ENCODE measurements at regions not wholly inside any gene's neighbourhood (a gene's known extent, or its start where the extent isn't known, plus 50 kb on each side); places are given as distances from the start of the nearest gene placed in this dataset.

- H3K36me3 ChIP-seq (ENCODE audit: control insufficient read depth in 4 of 4, insufficient read depth in 3 of 4, low read depth in 1 of 4, low read length in 3 of 4), result no peaks in the 10 kb centered on the region
- H3K4me1 ChIP-seq (ENCODE audit: control insufficient read depth in 4 of 4, insufficient read depth in 4 of 4, low read length in 3 of 4), result no peaks in the 10 kb centered on the region
- no peaks in the 10 kb centered on the region for H3K27me3 ChIP-seq (ENCODE audit: control insufficient read depth in 4 of 4, insufficient read depth in 4 of 4, low read length in 3 of 4)
- H3K9me3 ChIP-seq (ENCODE audit: control insufficient read depth in 4 of 4, low read length in 3 of 4), result no peaks in the 10 kb centered on the region
- H3K27ac ChIP-seq (ENCODE audit: low read depth in 1 of 2, low read length in 2 of 2), result no peak overlapping the region
- H3K9ac ChIP-seq (ENCODE audit: low read depth in 1 of 2, low read length in 2 of 2), result no peak overlapping the region
- whole genome bisulfite sequencing, result 69% methylated on average over 4 of the region's 4 CpGs
- TF ChIP-seq SP1 (IDR thresholded peaks at IDR 0.05), result no peak
- no peak for TF ChIP-seq RXRA (IDR thresholded peaks at IDR 0.05)
- TF ChIP-seq FOXA2 (IDR thresholded peaks at IDR 0.05), result no peak
- no peak for TF ChIP-seq ATF3 (IDR thresholded peaks at IDR 0.05)
- TF ChIP-seq FOXA1 (IDR thresholded peaks at IDR 0.05), result no peak
- TF ChIP-seq RAD21 (IDR thresholded peaks at IDR 0.05), result no peak
- no peak for TF ChIP-seq REST (IDR thresholded peaks at IDR 0.05)
- no peak for TF ChIP-seq ZBTB33 (IDR thresholded peaks at IDR 0.05)
- no peak for TF ChIP-seq TAF1 (conservative IDR thresholded peaks at IDR 0.05)
- no peak overlapping the region for H3K4me3 ChIP-seq (ENCODE audit: low read depth in 1 of 3, low read length in 3 of 3)
- DNase-seq (ENCODE audit: low spot score), result no peak
These were observed 481.7 kb downstream of the GBE1 start for GRCh38 chr3:81279481-81280379.

- no peak overlapping the region for H3K4me3 ChIP-seq (ENCODE audit: low read depth in 1 of 3, low read length in 3 of 3)
- H3K9me3 ChIP-seq (ENCODE audit: control insufficient read depth in 4 of 4, low read length in 3 of 4), result no peaks in the 10 kb centered on the region
- DNase-seq (ENCODE audit: low spot score), result no peak
- no peaks in the 10 kb centered on the region for H3K27me3 ChIP-seq (ENCODE audit: control insufficient read depth in 4 of 4, insufficient read depth in 4 of 4, low read length in 3 of 4)
- no peaks in the 10 kb centered on the region for H3K36me3 ChIP-seq (ENCODE audit: control insufficient read depth in 4 of 4, insufficient read depth in 3 of 4, low read depth in 1 of 4, low read length in 3 of 4)
- no peak overlapping the region for H3K9ac ChIP-seq (ENCODE audit: low read depth in 1 of 2, low read length in 2 of 2)
- no peak overlapping the region for H3K27ac ChIP-seq (ENCODE audit: low read depth in 1 of 2, low read length in 2 of 2)
- TF ChIP-seq HNF4G (IDR thresholded peaks at IDR 0.05), result no peak
- TF ChIP-seq FOXA1 (IDR thresholded peaks at IDR 0.05), result no peak
- no peak for TF ChIP-seq JUND (IDR thresholded peaks at IDR 0.05)
- no peak for TF ChIP-seq RAD21 (IDR thresholded peaks at IDR 0.05)
- no peaks in the 10 kb centered on the region for H3K4me1 ChIP-seq (ENCODE audit: control insufficient read depth in 4 of 4, insufficient read depth in 4 of 4, low read length in 3 of 4)
These were observed 483.6 kb downstream of the GBE1 start for GRCh38 chr3:81277853-81278252.

GRCh38 chr3:81274671-81275070 is 486.8 kb downstream of the GBE1 start:
- Histone ChIP-seq H3K4me1 (ENCODE audit: control insufficient read depth in 4 of 4, insufficient read depth in 4 of 4, low read length in 3 of 4) (no peaks in the 10 kb centered on the region), H3K9ac (ENCODE audit: low read depth in 1 of 2, low read length in 2 of 2) (no peak overlapping the region), H3K36me3 (ENCODE audit: control insufficient read depth in 4 of 4, insufficient read depth in 3 of 4, low read depth in 1 of 4, low read length in 3 of 4) (no peaks in the 10 kb centered on the region), H3K27ac (ENCODE audit: low read depth in 1 of 2, low read length in 2 of 2) (no peak overlapping the region), H3K9me3 (ENCODE audit: control insufficient read depth in 4 of 4, low read length in 3 of 4) (no peaks in the 10 kb centered on the region), H3K27me3 (ENCODE audit: control insufficient read depth in 4 of 4, insufficient read depth in 4 of 4, low read length in 3 of 4) (no peaks in the 10 kb centered on the region), H3K4me3 (ENCODE audit: low read depth in 1 of 3, low read length in 3 of 3) (no peak overlapping the region)
- no peak for DNase-seq (ENCODE audit: low spot score)
- 69% methylated on average over 2 of the region's 2 CpGs for WGBS
- no peak for TF ChIP-seq HNF4G (IDR thresholded peaks at IDR 0.05)
- no peak for TF ChIP-seq YY1 (IDR thresholded peaks at IDR 0.05)
- no peak for TF ChIP-seq JUND (IDR thresholded peaks at IDR 0.05)
- TF ChIP-seq REST (IDR thresholded peaks at IDR 0.05), result no peak
- TF ChIP-seq TAF1 (conservative IDR thresholded peaks at IDR 0.05), result no peak
- no peak for TF ChIP-seq NR2F2 (IDR thresholded peaks at IDR 0.05)
- TF ChIP-seq FOXA2 (IDR thresholded peaks at IDR 0.05), result no peak
- TF ChIP-seq ZBTB33 (IDR thresholded peaks at IDR 0.05), result no peak
